ENCODE measurements at regions not wholly inside any gene's neighbourhood (a gene's known extent, or its start where the extent isn't known, plus 50 kb on each side); places are given as distances from the start of the nearest gene placed in this dataset.

GRCh38 chr13:30024125-30024865 lies 173.9 kb upstream of the UBL3 start:
- TF ChIP-seq CTCF (IDR thresholded peaks at IDR 0.05), result no peak
- no peak for TF ChIP-seq EZH2 (IDR thresholded peaks at IDR 0.05; ENCODE audit: borderline replicate concordance, insufficient read depth, low read depth, low read length, poor library complexity, severe bottlenecking)

All from B cell (primary cell).